ENCODE measurements at regions not wholly inside any gene's neighbourhood (a gene's known extent, or its start where the extent isn't known, plus 50 kb on each side); places are given as distances from the start of the nearest gene placed in this dataset.
A peak's percentile ranks its signal among the peaks of the same experiment; 100 is the strongest.

DNA sequence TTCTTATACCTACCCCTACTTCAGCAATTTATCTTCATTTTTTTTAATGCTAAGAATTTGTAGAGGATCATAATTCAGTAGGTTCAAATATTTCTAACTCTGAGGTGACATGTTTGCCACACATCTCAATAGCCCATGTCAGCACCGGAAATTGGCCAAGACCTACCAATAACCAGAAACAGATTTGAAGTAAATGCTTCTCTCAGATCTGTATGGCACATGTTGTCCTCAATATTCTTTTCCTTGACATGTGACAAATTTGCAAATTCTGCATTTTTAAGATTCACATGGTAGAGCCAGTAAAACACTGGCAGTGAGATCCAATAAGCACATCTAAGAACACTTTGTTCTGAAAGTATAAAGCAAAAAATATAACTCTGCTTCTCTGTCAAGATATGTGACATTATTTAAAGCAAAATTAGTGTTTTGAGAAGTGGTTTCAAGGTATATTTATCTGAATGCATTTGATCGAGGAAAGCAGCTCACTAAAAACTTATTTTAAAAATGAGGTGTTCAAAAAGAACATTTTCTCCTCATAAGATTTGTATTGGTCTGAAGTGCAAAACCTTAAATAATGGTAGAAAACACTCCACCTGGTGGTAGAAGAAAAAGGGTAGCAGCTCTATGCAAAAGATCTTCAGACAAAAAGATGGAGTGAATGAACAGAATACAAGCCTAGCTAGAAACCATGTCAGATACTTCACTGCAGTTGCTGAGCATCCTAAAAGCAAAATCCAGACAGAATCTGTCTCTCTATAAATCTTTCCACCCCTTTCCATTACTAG is 513.8 kb upstream of the FAM241A start:
- no peak for DNase-seq

DNA sequence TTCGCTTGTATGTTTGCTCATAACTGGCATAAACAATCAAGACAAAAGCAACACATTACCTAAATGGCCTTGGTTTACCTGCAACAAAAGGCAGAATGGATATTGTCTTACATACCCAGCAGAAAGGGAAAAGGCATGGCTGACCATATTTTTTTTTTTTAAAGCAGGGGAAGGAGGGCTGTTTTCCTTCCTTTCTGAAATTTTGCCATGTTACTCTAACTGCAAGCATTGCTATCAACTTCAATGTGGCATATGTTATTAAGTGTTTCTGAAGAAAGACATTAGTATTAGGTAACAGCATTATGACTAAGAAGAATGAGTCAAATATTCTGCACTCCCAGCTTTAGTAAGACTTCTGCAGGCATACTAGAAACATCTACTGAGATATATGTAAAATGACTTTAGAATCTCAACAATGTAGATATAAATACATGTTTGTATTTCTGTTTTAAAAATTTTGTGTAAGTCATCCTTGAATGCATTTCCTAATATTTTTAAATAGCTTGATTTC is 512.6 kb upstream of the FAM241A start:
- no peak for DNase-seq

DNA sequence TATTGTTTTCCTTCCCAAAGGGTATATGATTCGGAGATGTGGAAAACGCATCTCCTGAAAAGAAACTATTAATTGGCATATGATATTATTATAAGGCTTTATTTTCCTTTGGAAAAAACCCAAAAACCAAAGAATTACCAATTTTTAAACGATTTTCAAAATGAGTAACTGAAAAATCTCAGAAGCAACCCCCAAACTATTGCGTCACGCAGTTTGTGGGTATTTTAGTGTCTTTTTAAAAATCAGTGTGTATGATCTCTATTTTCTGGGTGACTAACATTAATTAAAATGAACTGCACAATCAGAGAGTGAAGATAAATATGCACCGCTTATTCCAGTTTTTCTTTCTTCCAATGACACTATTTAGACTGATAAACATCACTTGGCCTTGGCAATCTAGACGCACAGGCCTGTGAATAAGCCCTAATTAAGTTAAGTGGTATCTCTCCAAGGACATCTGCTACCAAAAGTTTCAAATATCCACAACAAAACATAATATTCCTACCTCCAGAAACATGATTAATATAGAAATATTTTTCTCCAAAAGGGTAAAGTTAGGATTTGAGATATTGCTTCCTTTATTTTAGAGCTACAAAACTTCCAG is 511.5 kb upstream of the FAM241A start:
- no peak for DNase-seq

DNA sequence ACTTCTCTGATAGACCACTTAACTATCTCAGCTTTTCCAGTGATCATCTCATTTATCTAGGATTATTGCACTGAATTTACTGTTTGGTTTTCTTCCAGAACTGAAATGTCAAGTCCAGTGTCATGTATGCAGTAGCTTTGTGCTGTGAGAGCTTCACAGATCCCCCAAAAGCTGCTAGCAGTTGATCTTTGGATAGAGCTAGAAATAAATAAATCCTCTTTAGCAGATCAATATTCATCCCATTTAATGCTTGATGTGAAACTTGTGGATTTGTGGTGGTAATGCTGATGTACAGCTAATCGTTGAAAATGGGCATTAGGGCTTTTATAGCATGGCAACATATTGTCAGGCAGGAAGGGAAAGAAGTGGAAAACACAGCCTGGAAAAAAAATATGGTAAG is 509.6 kb upstream of the FAM241A start:
- DNase-seq = no peak

DNA sequence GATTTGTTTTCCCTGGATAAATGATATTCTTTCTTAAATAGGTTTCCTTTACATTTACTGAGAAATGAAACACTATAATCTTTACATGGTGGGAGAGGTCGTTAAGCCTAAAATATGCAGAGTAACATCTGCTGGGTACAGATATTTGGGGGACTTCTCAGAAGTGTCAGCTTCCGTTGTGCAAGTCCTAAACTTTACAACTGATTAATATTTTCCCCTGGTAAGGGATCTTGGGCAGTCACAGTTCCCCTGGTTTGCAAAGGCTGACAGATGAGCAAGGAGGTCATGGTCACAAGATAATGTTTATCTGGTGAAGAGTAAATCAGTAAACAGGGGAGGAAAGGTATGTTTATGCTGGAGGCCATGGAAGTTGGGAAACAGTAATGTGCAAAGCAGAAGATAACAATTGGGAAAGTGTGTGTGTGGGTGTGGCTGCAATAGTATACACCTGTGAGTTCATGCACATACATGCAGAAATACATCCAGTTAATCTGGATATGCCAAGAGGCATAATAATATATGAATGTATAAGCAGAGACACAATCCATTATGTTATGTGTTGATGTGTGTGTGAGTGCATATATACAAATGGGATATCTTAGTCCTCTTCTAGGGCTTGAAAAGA is 508.2 kb upstream of the FAM241A start:
- DNase-seq = no peak

DNA sequence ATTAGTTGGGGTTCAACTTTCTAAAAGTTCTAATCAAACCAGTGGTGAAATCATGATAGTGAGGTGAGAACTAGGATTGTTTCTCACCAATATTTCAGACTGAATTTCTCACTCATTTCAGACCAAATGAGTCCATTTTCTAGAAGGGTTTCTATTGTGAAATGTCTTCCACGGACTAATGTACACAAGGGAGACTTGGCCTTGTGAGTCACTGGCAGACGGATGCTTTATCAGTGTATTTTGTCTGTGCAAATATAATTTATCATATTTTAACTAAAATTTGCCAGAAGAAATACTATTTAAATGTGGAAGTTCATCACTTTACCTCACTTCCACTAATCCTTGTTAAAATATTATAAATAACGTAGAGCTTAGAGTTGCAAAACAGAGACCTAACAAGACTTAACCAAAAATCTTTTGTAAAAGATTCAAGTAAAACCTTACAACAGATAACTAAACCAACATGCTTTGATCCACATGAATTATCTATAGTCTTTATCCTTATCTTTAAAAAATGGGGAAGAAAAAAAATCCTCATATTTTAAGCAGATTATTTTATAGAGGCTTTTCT is 506.0 kb upstream of the FAM241A start:
- DNase-seq = no peak

DNA sequence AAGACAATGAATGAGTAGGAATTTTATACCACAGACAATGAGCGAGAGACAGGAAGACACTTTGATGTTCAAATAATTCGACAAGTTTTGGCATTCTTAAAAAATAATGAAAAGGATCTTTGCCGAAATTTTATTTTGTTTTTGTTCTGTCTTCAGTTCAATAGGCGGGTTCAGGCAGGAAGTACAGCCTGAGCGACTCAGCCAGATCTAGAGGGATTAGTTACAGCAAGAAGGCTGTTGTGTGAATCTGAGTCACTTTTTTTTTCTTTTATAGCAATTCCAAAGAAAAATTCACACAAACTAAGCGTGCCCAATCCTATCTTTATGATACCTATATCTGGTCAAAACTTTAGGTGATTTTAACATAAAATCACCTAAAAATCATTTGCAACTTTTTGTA is 505.4 kb upstream of the FAM241A start:
- no peak for DNase-seq

DNA sequence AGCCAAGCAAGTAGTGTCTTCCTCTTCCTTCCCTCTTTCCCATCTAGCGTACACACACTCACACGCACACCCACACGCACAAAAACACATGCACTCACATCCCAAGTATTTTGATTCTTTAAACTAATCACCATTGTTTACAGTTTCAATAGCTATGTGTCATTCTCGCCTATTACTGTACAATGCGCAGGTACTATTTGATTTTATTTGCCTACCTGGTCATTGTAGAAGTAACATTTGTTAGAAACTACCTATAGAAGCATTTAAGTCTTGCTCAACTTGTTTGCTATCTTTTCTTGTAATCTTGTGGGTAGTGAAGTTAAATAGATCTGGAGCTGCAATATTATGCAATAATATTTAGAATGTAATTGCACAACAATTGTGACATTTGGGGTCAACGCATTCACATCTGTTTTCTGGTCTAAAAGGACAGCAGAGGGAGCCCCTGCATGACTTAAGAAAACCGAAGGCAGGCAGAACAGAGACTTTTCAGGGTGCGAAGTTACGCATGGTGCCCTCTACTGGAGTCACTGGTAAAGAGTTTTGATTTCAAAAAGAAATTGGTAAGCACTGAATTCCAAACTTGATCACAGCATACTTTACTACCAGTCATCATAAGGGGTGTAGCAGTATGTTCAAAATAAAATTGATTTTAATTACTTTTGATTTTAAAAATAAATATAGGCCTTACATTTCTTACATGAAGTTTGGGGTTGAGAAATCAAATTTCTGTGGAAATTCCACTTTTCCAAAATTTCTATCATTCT is 503.3 kb upstream of the FAM241A start:
- DNase-seq = peak; percentile 70

DNA sequence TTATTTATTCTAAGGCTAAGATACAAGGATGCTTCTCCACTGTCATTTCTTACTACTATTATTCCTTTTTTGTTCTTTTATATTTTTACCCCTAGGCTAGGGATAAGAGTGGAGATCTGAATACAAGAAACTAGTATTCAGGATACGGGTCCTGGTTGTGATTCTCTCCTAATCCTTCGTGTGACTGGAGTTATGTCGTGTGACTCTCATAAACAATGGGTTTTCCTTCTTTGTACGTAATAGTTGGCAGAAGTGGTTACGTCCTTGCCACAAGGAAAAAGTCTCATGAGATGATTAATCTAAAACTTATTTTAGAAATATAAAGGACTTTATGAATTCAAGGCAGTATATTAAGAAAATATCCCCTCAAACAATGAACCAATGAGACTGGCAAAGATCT is 497.2 kb upstream of the FAM241A start:
- DNase-seq = no peak

DNA sequence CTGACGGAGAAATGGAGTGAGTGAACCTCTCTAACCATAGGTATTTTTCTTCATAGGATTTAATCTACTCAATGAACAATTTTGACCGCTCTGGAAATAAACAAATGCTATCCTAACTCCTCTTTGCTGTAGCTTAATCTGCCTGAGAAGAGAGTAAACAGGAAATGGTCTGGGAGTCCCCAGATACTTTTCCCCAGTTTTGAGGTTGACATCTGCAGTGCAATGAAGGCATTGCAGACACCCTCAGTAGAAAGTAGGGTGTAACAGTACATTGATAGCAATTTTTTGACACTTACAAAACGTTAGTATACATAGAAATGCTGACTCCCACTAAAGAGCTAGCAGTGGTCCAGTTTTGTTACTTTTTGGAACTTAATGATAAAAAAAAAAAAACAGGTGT is 495.9 kb upstream of the FAM241A start:
- no peak for DNase-seq

DNA sequence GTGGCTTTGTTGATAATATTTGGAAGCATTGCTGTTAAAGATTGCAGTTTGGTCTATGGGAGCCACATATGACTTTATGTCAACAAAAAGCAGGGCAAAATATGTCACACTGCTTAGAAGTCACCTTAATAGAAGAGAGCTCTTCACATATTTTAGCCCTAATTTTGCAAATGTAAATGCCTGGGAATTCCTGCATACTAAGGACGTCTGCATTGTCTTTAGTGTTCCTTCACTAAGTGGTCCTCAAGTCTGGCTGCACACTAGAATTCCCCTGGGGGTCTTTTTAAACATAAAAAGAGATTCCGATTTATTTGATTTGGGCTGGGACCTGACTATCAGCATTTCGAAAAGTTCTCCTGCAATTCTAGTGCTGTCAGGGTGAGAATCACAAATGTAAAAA is 495.1 kb upstream of the FAM241A start:
- no peak for DNase-seq

DNA sequence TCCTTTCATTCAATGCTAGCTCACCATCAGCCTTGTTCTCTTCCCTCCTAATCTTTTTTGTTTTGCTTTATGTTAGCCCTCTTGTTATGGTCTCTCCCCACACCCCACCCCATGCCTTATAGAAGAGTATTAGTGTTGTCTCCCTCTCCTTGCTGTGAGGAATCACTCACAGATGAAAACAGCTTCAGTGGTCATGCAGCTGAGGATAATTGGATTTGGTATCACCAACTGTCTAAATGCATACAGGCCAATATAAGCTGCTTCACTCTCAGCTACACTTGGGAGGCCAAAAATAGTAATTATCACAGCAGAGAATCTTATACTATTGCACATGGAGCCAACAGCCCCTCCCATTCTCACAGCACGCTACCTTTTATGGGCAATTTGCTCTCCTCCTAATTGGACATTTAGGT is 494.6 kb upstream of the FAM241A start:
- DNase-seq = no peak

DNA sequence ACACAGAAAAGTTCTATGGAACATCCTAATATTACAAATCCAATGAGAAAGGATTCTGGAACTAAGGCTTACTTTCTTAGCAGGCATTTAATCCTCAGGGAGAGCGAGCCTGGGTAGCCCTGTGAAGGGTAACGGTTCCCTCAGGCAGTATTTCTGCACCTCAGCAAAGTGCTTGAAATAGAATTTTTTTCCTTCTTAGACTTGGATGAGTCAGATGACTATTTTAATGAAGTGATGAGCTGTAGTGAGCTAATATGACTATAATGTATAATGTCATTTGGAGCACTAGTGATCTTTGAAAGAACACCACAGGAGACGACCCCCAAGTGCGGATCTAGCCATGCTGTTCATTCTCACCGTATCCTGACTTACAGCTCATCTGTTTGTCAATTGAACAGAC is 493.0 kb upstream of the FAM241A start:
- DNase-seq = no peak

DNA sequence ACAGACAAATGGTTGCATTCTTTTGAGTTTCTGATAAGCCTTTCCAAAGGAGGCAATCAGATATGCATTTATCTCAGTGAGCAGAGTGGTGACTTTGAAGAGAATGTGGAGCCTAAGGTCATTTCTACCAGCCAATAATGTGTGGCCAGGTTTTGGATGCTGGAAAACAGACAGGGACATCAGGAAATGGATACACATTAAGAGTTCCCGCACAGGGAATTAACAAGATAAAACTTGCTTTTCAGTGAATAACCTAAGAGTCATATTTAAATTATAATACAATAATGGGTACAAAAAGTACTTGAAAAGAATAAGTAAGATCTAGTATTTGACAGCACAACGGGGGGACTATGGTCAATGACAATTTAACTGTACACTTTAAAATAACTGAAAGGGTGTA is 492.3 kb upstream of the FAM241A start:
- DNase-seq = no peak

DNA sequence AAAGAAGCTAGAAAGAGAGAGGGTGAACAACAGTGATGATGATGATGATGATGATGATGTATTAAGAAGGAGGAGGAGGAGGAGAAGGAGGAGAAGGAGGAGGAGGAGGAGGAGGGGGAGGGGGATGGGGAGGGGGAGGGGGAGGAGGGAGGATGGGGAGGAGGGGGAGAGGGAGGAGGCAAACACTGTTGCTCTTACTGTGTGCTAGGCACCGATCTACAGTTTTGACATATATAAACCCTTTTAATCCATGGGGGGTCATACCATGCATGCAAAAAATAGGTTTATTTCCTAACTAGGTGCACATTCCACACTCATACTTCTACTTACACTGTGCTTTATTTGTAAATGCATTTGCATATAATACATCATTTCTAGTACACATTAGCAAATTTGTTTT is 482.8 kb upstream of the FAM241A start:
- no peak for DNase-seq

DNA sequence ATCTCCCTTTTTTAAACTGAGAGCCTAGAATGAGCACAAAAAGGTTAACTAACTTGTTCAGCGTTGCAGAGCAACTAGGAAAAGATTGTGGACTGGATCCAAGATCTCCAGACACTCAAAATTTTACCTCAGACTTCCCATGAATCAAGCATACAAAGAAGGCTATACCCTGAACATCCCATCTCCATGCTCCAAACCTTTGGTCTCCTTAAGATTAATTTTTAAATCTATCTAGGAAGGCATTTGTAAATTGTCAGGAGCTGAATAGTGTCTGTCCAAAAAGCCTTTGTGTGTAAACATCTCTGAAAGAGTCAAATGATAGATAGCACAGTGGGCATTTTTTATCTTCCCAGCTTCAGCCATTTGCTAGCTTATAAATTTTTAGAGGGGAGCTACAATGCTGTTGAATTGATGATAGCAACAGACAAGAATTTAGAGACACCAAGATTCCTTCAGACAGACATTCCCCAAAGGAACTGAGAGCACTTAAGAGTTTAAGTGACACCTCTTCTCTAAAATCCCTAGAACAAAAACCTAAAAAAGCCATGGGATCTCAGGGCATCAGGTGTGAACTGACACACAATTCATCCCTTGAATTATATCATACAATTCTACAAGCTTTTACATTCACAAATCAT is 480.8 kb upstream of the FAM241A start:
- DNase-seq = no peak

DNA sequence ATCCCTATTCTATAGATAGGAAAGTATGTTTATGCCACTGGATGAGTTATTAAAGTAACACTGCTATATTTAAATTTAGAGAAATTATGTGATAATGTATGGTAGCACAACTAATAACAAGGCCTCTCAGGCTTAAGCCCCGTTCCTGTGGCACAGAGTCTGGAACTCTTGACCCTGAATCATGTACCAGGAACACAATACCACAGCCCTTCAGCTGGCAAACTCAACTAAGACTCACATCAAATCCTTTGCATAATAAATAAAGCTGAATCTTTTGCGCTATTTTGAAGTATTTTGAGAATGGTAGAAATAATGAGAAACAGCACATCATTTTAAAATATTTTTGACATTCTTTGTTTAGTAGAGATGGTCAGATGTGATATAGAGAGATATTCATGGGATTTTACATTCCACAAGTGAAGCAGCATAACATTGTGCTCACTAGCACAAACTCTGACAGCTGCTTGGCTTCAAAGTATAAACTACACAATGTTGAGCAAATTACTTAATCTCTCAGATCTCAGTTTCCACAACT is 478.4 kb upstream of the FAM241A start:
- DNase-seq = no peak

DNA sequence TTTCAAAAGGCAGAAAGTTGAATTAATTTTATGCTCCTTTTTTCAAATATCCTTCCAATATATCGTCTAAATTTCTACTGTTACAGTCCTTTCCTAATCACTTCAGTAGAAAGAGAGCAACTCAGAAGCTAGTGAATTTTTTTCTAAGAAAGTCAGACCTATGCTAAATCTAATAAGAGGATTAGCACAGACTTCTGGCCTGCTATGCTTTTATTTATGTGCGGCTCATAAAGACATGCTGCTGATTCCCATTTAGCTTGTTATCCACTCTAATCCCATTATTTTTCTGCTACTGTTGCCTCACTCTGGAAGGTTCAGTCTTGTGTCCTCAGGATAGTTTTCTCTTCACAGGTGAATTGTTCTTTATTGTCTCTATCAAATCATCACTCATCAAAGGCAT is 473.5 kb upstream of the FAM241A start:
- DNase-seq = no peak

DNA sequence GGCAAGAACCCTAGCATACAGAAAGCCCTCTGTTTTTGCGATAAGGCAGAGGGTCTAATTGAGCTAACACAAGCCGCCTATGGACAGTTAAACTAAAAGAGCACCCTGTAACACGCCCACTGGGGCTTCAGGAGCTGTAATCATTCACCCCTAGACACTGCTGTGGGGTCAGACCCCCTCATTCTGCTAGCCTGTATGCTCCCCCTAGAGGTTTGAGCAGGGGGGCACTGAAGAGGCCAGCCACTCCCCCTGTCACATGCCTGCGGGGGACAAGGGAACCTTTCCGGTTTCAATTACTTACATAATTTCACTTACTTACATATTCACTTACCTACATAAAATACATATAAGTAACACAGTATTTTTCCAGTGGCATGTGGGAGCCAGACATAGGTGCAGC is 469.5 kb upstream of the FAM241A start:
- no peak for DNase-seq

DNA sequence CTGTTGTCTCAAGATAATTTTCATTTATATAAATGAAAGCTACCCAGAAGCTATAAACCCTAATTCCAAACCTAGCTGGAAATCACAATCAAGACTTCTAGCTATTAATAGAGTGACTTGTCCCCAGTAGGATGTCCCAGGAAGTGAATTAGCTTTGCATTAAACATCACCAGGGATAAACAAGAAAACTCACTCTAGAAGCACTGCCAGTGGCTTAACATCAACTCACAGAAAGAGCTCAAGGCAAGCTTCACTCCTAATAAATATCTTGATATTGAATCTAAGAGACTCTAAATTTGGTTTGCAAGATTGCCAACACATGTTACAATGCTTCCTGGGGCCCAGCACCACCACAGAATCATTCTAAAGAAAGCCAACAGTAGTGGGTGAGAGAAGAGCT is 468.7 kb upstream of the FAM241A start:
- no peak for DNase-seq

DNA sequence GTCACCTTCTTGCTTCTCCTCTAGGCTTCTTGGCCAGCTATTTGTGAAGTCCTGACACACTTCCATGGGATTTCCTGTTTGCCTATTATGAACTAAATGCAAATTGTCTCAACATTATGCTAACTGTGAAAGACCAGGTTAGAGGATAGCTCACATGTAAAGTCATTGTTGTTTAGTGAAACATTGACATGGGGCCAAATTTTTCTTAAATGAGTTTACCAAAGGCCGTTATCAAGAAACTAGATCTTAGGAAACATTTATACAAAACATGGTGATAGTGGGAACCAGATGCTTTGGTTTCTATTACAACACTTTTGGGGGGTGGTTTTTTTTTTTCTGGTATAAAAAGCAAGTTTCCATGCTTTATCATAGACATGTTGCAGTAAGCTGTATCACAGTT is 466.8 kb upstream of the FAM241A start:
- no peak for DNase-seq

DNA sequence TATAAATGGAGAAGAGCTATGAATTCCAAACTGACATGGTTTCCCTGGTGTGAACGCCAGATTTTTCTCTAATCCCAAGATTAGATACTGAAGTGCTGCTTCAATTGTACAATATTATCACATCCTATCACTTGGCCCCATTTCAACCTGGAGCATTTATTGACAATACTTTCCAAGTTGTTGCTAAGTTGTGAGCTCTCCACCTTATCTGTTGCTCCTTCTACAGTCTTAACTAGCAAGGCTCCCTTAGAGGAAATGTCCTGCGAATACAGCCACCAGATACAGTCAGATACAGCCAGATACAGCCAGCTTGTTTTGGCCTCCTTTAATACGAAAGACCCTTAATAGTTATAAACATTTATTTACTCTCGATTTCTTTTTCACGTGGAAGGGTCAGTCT is 466.3 kb upstream of the FAM241A start:
- DNase-seq = no peak
